GM10248 (cell line): ENCODE measurements at regions not wholly inside any gene's neighbourhood (a gene's known extent, or its start where the extent isn't known, plus 50 kb on each side); places are given as distances from the start of the nearest gene placed in this dataset.

Experiments
- CTCF ChIA-PET: fragments of 300-600 bp; sonication (Branson Sonifier 250); formaldehyde crosslinking; extraction: SDS; loops from one replicate; lab custom pipeline; 2021; ENCODE audit warnings: antibody characterized with exemption; lab: Yijun Ruan, JAX
- POLR2A ChIA-PET: fragments of 350-650 bp; sonication (Branson Sonifier 250); formaldehyde crosslinking; extraction: SDS; loops from one replicate; lab custom pipeline; 2020; ENCODE audit warnings: antibody characterized with exemption; lab: Yijun Ruan, JAX
- DNase-seq: peaks from one replicate; pipeline ENCODE4 v3.0.0; 2012; ENCODE audit errors: extremely low spot score
- TF ChIP-seq, protein P1 (sequence below): IDR thresholded peaks from 2 replicates; pipeline ENCODE4 v1.5.1; 2012; ENCODE audit warnings: mild to moderate bottlenecking, low read depth; ENCODE audit errors: extremely low read depth, missing control alignments, control extremely low read depth

DNA sequence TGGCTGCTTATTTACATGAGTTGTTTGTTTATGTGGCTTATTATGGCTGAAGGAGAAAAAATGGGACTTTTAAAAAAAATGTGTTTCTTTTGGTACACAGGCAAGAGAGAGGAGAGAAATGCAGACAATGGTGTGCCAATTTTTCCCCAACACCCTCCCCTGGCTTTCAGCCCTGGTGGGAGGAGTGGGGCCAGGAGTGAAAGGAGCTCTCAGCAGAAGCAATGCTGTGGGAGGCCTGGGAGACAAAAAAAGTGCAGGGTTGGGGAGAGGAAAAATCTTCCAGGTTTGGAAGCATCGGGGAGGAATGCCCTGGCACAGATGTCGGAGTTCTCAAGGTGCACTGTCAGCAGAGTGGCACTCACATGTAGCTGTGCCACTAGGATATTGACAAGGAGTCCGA is 117.7 kb upstream of the FOXB1 start:
- TF ChIP-seq, protein P1, sequence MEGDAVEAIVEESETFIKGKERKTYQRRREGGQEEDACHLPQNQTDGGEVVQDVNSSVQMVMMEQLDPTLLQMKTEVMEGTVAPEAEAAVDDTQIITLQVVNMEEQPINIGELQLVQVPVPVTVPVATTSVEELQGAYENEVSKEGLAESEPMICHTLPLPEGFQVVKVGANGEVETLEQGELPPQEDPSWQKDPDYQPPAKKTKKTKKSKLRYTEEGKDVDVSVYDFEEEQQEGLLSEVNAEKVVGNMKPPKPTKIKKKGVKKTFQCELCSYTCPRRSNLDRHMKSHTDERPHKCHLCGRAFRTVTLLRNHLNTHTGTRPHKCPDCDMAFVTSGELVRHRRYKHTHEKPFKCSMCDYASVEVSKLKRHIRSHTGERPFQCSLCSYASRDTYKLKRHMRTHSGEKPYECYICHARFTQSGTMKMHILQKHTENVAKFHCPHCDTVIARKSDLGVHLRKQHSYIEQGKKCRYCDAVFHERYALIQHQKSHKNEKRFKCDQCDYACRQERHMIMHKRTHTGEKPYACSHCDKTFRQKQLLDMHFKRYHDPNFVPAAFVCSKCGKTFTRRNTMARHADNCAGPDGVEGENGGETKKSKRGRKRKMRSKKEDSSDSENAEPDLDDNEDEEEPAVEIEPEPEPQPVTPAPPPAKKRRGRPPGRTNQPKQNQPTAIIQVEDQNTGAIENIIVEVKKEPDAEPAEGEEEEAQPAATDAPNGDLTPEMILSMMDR, result no peak
- no peak for DNase-seq
- CTCF ChIA-PET, result interaction anchor here (1.5 kb wide), 1 partner anchor 440 kb away, joined by 3 read pairs; no protein-coding TSS in a partner anchor
- POLR2A ChIA-PET, result no interaction called here

DNA sequence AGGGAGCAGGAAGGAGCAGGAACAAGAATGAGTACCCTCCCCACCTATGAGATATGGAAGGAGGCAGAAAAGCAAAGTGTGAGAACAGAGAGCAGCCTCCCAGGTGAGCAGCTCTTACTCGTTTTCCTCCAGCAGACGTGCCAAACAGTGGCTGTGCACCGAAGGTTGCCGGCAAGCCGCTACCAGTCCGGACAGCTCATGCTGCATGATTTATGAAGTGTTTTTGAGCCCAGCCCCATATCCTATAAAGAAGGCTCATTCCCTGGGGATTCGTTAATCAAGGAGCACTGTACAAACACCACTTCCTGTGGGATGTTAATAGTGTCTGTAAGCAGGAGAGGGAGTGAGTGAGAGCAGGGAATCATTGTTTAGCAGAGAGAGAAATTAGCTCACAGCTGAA is 118.3 kb upstream of the FOXB1 start:
- DNase-seq, result no peak
- CTCF ChIA-PET, result interaction anchor here (0.9 to 1.2 kb wide), 2 partner anchors 14 to 31 kb away, joined by 3 read pairs; no protein-coding TSS in a partner anchor
- POLR2A ChIA-PET, result no interaction called here
- TF ChIP-seq, protein P1, result no peak

DNA sequence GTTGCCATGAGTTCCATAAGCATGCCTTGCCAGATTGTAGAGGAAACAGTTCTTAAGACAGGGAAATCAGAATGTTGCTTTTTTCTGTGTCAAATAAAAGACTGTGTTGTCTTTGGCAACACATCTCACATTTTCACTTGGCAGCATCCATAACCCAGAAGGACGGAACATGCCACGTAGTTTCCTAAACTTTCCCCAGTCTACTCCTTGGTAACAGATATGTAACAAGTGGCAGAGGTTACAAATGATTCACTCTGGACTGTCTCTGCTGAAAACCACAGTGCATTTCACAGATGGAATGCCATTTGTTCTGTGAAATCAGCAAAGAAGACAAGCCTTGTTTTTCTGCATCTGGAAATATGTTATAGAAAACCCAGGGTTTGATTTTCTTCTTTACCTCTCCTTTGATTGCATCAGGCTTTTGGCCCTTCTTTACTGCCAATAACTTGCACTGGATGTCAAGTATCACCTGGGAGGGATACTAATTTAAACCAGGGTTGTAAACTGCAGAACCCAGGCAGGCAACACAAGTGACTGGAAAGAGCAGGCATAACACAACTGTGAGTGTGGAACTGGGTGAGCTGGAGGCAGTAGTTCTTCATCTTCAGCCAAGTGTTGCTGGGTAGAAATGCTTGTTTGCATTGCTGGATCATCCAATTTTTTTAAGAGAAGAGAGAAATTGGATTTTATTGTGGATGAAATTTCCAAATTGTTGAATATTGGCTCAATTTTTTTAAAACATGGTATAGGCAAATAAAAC is 124.4 kb upstream of the FOXB1 start:
- POLR2A ChIA-PET, result no interaction called here
- TF ChIP-seq, protein P1, result no peak
- no peak for DNase-seq
- CTCF ChIA-PET, result no interaction called here

DNA sequence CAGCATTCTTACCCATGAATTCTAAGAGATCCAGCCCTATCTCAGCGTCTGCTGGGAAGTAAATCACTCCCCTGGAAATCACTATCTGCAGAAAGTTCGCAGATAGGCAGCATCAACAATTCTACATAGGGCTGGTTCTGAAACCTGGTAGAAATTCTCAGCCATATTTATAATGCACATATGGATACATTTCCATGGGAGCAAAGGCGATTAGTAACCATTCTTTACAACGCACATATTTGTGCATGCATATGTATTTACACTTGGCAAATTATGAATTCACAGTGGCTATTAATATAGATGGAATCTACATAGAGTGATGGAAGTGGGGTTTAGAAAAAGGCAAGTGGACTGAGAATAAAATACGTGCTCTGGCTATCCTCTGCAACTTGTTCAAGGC is 128.0 kb upstream of the FOXB1 start:
- ChIA-PET POLR2A (no interaction called here), CTCF (no interaction called here)
- DNase-seq, result no peak
- TF ChIP-seq, protein P1, result no peak

GRCh38 chr15:59873644-59874272 is 130.4 kb upstream of the FOXB1 start:
- ChIA-PET POLR2A (no interaction called here), CTCF (interaction anchor here (1.0 kb wide), 1 partner anchor 81 kb away, joined by 3 read pairs; no protein-coding TSS in a partner anchor)

More at GRCh38 chr15:59873644-59874272, 130.4 kb upstream of the FOXB1 start:
- TF ChIP-seq, protein P1, result no peak
- DNase-seq, result no peak
